Endothelial cell (in vitro differentiated cells): ENCODE measurements at regions not wholly inside any gene's neighbourhood (a gene's known extent, or its start where the extent isn't known, plus 50 kb on each side); places are given as distances from the start of the nearest gene placed in this dataset.
"Not testable (repeated sequence)": the region's sequence is repeated elsewhere in the genome, so short reads cannot be mapped to it uniquely, and the experiment has no call there.

Experiments used
- DNase-seq: peaks from one replicate; pipeline ENCODE4 v3.0.0; 2021; ENCODE audit warnings: low spot score
- H3K27ac Mint-ChIP-seq: one replicate; pipeline ENCODE4 v1.8.0; 2021; ENCODE audit warnings: mixed read lengths, inconsistent platforms; ENCODE audit not compliant: unreplicated experiment
- H3K27me3 Mint-ChIP-seq: one replicate; pipeline ENCODE4 v1.8.0; 2021; ENCODE audit warnings: mild to moderate bottlenecking, moderate library complexity, mixed read lengths, inconsistent platforms; ENCODE audit not compliant: unreplicated experiment
- H3K36me3 Mint-ChIP-seq: one replicate; pipeline ENCODE4 v1.8.0; 2021; ENCODE audit warnings: mild to moderate bottlenecking, low read depth, mixed read lengths, inconsistent platforms; ENCODE audit not compliant: unreplicated experiment
- H3K4me1 Mint-ChIP-seq: one replicate; pipeline ENCODE4 v1.8.0; 2021; ENCODE audit warnings: mild to moderate bottlenecking, mixed read lengths, inconsistent platforms; ENCODE audit not compliant: unreplicated experiment
- H3K4me3 Mint-ChIP-seq: one replicate; pipeline ENCODE4 v1.8.0; 2021; ENCODE audit warnings: mild to moderate bottlenecking, mixed read lengths, inconsistent platforms; ENCODE audit not compliant: unreplicated experiment
- H3K9me3 Mint-ChIP-seq: one replicate; pipeline ENCODE4 v1.8.0; 2021; ENCODE audit warnings: mixed read lengths, inconsistent platforms; ENCODE audit not compliant: unreplicated experiment
- TF ChIP-seq, protein P1 (sequence below): fragments of 200-600 bp; sonication (generic); IDR thresholded peaks from one replicate; pipeline ENCODE4 v1.5.0; 2021; ENCODE audit warnings: antibody characterized with exemption; ENCODE audit not compliant: unreplicated experiment

DNA sequence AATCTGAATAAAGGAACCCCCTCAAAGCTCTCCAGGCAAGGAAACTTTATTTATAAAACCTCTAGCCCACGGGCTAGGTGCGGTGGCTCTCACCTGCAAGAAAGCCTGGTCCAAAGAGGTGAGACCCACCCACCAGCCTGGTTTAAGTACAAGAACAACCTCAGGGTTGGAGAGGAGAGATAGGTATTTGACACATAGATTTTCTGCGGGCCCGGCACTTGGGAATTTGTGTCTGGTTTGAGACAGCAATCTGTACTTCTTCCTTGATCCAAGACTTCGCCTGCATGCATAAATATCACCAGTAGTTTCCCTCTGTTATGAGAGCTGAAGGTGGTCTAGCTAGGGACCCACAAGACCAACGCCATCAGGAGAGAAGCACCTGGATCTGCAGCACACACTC lies 73.2 kb upstream of the CAPRIN1 start:
- TF ChIP-seq, protein P1, sequence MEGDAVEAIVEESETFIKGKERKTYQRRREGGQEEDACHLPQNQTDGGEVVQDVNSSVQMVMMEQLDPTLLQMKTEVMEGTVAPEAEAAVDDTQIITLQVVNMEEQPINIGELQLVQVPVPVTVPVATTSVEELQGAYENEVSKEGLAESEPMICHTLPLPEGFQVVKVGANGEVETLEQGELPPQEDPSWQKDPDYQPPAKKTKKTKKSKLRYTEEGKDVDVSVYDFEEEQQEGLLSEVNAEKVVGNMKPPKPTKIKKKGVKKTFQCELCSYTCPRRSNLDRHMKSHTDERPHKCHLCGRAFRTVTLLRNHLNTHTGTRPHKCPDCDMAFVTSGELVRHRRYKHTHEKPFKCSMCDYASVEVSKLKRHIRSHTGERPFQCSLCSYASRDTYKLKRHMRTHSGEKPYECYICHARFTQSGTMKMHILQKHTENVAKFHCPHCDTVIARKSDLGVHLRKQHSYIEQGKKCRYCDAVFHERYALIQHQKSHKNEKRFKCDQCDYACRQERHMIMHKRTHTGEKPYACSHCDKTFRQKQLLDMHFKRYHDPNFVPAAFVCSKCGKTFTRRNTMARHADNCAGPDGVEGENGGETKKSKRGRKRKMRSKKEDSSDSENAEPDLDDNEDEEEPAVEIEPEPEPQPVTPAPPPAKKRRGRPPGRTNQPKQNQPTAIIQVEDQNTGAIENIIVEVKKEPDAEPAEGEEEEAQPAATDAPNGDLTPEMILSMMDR = no peak
- Mint-ChIP-seq H3K4me3 (no peak overlapping the region), H3K27ac (no peak overlapping the region), H3K36me3 (no peaks in the 10 kb centered on the region), H3K9me3 (no peaks in the 10 kb centered on the region), H3K27me3 (peaks cover 6% of the 10 kb centered on the region), H3K4me1 (peaks cover 22% of the 10 kb centered on the region)
- DNase-seq = no peak

DNA sequence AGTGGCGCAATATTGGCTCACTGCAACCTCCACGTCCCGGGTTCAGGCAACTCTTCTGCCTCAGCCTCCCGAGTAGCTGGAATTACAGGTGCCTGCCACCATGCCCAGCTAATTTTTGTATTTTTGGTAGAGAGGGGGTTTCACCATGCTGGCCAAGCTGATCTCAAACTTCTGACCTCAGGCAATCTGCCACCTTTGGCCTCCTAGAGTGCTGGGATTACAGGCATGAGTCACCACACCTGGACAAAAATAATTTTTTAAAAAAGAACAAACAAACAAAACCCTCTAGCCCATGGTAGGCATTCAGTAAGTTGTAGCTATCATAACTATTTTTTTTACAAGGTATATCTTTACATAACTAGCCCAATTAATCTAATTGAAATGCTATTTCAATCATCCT lies 73.9 kb upstream of the CAPRIN1 start:
- TF ChIP-seq, protein P1 = no peak
- DNase-seq = no peak
- no peak overlapping the region for H3K4me3 Mint-ChIP-seq
- H3K4me1 Mint-ChIP-seq = peaks cover 25% of the 10 kb centered on the region
- no peaks in the 10 kb centered on the region for H3K9me3 Mint-ChIP-seq
- no peaks in the 10 kb centered on the region for H3K36me3 Mint-ChIP-seq
- H3K27ac Mint-ChIP-seq = no peak overlapping the region
- H3K27me3 Mint-ChIP-seq = peaks cover 6% of the 10 kb centered on the region

DNA sequence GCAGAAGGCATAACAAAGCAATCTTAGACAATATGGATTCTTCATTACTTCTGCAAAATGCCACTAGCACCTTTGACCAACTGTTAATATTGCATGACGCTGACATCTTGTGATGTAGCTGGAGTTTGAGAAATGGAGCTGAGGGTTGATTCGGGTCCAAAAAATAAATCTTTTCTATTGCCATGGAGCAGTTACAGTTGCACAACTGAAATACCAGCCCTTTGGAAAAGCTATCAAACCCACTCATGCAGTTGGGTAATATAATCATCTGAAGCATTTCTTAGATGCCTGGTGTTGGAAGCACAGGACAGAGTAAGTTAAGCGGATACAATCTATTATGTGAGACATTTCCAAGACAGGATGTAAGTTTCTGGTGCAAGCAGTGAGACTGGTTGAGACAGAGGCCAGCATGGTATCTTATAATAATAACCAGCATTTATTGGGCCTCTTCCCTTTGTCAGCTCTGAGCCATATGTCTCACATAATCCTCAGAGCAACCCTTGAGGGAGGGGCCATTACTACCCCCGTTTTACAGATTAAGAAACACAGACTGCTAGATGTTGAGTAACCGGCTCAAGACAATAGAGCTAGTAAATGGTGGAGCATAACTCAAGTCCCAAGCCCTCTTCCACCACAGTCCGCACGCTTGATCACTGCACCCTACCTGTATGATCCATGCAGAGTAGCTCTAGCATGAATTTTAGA lies 74.9 kb upstream of the CAPRIN1 start:
- Mint-ChIP-seq H3K4me1 (peaks cover 26% of the 10 kb centered on the region), H3K9me3 (no peaks in the 10 kb centered on the region), H3K4me3 (no peak overlapping the region), H3K27me3 (peaks cover 6% of the 10 kb centered on the region), H3K27ac (no peak overlapping the region), H3K36me3 (no peaks in the 10 kb centered on the region)
- TF ChIP-seq, protein P1 = no peak
- DNase-seq = no peak

DNA sequence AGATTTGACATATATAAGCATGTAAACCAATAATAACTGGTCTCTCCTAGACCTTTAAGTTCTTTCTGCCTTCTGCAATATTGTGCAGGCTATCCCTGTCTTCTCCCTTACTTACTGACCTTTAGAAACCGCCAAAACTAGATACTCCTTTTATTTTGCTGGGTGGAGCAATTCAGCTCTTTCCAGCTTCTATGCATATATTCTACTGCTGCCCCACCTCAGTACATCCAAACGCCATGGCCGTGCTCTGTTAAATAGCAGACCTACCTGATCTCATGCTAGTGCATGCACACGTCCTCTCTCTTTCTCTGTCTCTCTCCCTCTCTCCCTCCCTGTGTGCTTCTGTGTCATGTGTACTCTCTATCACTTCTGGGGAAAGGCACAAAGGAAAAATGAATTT lies 76.7 kb upstream of the CAPRIN1 start:
- peak overlapping the region; percentile 28 for H3K27ac Mint-ChIP-seq
- H3K9me3 Mint-ChIP-seq = no peaks in the 10 kb centered on the region
- H3K27me3 Mint-ChIP-seq = peaks cover 3% of the 10 kb centered on the region
- no peaks in the 10 kb centered on the region for H3K36me3 Mint-ChIP-seq
- H3K4me1 Mint-ChIP-seq = peaks cover 15% of the 10 kb centered on the region
- no peak overlapping the region for H3K4me3 Mint-ChIP-seq
- DNase-seq = no peak
- TF ChIP-seq, protein P1 = no peak

DNA sequence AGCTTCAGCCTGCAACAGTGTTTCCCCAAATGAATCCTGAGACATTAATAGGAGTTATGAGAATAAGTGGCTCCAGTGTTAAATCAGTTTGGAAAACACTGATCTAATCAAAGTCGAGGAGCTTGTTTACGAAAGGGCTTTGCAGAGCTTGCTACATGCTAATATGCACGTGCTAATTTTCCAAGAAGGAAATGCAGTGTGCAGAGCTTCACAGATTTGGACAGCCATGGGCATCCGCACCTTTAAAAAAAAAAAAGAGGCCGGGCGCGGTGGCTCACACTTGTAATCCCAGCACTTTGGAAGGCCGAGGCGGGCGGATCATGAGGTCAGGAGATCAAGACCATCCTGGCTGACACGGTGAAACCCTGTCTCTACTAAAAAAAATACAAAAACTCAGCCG lies 79.7 kb upstream of the LMO2 start:
- not testable (repeated sequence) for DNase-seq, H3K36me3 Mint-ChIP-seq, H3K27me3 Mint-ChIP-seq, H3K27ac Mint-ChIP-seq, H3K4me3 Mint-ChIP-seq, H3K9me3 Mint-ChIP-seq
- H3K4me1 Mint-ChIP-seq = peaks cover 10% of the 10 kb centered on the region
